ENCODE measurements at regions not wholly inside any gene's neighbourhood (a gene's known extent, or its start where the extent isn't known, plus 50 kb on each side); places are given as distances from the start of the nearest gene placed in this dataset.

DNA sequence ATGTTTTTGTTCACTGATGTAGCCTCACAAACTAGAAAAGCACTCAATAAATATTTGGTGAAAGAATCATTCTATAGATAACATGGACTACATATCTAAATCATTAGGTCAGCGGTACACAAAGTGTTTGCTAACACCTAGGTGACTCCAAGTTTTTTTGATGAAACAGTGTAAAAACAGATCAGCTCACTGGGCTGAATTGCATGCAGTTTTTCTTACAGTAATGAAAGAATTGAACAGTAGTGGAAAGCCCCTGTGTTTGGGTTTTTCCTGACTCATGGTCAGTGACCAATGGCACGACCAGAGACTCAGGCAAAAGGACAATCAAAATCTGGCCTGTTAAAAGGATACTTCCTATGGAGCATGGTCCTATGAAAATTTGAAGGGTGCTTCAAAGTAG, 384.3 kb upstream of the EPHA6 start:
- no peaks in the 10 kb centered on the region for H3K9me3 Mint-ChIP-seq (ENCODE audit: low read depth)
- no peaks in the 10 kb centered on the region for H3K4me1 Mint-ChIP-seq (ENCODE audit: low read depth)
- TF ChIP-seq, protein P1, sequence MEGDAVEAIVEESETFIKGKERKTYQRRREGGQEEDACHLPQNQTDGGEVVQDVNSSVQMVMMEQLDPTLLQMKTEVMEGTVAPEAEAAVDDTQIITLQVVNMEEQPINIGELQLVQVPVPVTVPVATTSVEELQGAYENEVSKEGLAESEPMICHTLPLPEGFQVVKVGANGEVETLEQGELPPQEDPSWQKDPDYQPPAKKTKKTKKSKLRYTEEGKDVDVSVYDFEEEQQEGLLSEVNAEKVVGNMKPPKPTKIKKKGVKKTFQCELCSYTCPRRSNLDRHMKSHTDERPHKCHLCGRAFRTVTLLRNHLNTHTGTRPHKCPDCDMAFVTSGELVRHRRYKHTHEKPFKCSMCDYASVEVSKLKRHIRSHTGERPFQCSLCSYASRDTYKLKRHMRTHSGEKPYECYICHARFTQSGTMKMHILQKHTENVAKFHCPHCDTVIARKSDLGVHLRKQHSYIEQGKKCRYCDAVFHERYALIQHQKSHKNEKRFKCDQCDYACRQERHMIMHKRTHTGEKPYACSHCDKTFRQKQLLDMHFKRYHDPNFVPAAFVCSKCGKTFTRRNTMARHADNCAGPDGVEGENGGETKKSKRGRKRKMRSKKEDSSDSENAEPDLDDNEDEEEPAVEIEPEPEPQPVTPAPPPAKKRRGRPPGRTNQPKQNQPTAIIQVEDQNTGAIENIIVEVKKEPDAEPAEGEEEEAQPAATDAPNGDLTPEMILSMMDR (IDR thresholded peaks at IDR 0.05): no peak
- no peak for DNase-seq (ENCODE audit: low spot score)
- H3K36me3 Mint-ChIP-seq (ENCODE audit: low read depth): no peaks in the 10 kb centered on the region
- no peaks in the 10 kb centered on the region for H3K27me3 Mint-ChIP-seq (ENCODE audit: low read depth)
- no peak overlapping the region for H3K27ac Mint-ChIP-seq (ENCODE audit: unreplicated experiment)
- no peak overlapping the region for H3K4me3 Mint-ChIP-seq (ENCODE audit: unreplicated experiment)

DNA sequence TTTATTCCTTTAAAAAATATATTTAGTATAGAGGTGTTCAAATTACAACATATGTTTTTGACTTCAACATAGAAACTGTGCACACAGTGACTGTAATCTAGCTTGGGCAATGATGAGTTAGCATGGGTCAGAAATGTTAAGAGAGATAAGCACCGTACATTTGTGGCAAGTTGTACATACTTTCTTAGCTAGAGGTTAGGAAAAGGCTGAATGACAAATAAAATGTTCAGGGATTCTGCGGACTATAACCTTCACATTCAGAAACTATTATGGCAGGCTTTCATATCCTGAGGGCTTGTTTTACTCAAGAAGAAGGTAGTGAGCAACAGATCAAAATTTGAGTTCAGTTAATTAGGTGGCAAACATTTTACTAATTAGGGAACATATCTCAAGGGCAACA, 379.7 kb upstream of the EPHA6 start:
- Mint-ChIP-seq H3K27ac (ENCODE audit: unreplicated experiment) (no peak overlapping the region), H3K4me3 (ENCODE audit: unreplicated experiment) (no peak overlapping the region), H3K36me3 (ENCODE audit: low read depth) (peaks cover 2% of the 10 kb centered on the region), H3K9me3 (ENCODE audit: low read depth) (no peaks in the 10 kb centered on the region), H3K4me1 (ENCODE audit: low read depth) (no peaks in the 10 kb centered on the region), H3K27me3 (ENCODE audit: low read depth) (no peaks in the 10 kb centered on the region)
- no peak for DNase-seq (ENCODE audit: low spot score)
- TF ChIP-seq, protein P1 (IDR thresholded peaks at IDR 0.05): no peak

DNA sequence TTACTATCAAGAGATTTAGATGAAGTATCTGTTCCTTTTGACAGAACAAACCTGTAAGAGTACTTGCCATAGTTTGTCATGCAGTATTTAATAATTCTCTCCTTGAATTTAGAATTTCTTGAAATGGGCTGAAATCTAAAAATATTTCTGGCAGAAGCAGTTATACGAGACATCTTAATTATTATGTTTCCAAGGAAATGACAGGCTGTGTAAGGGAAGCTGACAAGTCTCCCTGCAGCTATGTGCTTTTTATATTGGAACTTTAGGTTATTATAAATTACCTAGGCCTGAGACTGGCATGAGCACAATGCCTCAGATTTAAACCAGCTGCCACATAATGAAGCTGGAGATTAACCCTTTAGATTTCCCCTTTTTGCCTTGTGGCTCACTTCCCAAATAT, 365.0 kb upstream of the EPHA6 start:
- no peak for DNase-seq (ENCODE audit: low spot score)
- no peaks in the 10 kb centered on the region for H3K9me3 Mint-ChIP-seq (ENCODE audit: low read depth)
- no peak overlapping the region for H3K27ac Mint-ChIP-seq (ENCODE audit: unreplicated experiment)
- no peaks in the 10 kb centered on the region for H3K36me3 Mint-ChIP-seq (ENCODE audit: low read depth)
- no peak overlapping the region for H3K4me3 Mint-ChIP-seq (ENCODE audit: unreplicated experiment)
- TF ChIP-seq, protein P1 (IDR thresholded peaks at IDR 0.05): no peak
- no peaks in the 10 kb centered on the region for H3K4me1 Mint-ChIP-seq (ENCODE audit: low read depth)
- H3K27me3 Mint-ChIP-seq (ENCODE audit: low read depth): no peaks in the 10 kb centered on the region

DNA sequence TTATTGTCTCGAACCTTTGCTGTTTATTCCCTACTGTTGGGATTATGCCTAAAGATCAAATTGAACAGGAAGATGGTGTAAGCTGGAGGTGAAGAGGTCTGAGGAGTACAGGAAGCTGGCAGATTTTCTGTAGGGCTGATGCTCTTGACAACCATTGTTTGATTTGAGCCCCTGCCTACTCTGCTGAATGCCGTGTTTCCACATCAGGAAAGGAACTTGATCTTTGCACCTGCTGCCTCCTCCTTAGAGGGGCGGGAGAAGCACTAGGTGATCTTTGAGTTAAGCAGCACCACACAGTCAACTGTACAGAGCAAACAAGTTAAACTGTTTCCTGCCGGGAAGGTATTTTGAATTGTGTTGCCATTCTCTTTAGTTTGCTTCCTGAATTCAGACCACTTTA, 364.6 kb upstream of the EPHA6 start:
- TF ChIP-seq, protein P1 (IDR thresholded peaks at IDR 0.05): no peak

DNA sequence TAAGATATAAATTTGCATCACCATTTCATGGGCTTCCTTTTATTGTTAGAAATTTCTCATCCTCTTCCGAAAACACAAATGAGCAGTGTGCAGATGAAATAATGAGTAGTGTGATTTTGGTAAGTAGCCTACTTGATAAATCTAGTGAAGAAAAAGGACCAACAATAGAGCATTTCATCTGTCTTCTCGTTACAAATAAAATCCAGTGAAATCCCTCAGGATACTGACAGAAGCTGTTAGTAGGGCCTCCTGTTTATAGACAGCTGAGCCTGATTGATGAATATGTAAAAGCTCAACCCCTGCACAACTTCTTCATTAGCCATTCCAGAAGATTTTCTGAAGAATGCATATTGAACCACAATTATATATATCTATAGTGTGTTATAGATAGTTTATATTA, 363.7 kb upstream of the EPHA6 start:
- Mint-ChIP-seq H3K27ac (ENCODE audit: unreplicated experiment) (no peak overlapping the region), H3K27me3 (ENCODE audit: low read depth) (no peaks in the 10 kb centered on the region), H3K4me3 (ENCODE audit: unreplicated experiment) (no peak overlapping the region), H3K4me1 (ENCODE audit: low read depth) (no peaks in the 10 kb centered on the region), H3K36me3 (ENCODE audit: low read depth) (no peaks in the 10 kb centered on the region), H3K9me3 (ENCODE audit: low read depth) (peaks cover 3% of the 10 kb centered on the region)
- DNase-seq (ENCODE audit: low spot score): no peak
- TF ChIP-seq, protein P1 (IDR thresholded peaks at IDR 0.05): no peak

More for the DNA sequence above, 364.6 kb upstream of the EPHA6 start:
- Mint-ChIP-seq H3K36me3 (ENCODE audit: low read depth) (no peaks in the 10 kb centered on the region), H3K4me3 (ENCODE audit: unreplicated experiment) (no peak overlapping the region), H3K4me1 (ENCODE audit: low read depth) (no peaks in the 10 kb centered on the region), H3K27ac (ENCODE audit: unreplicated experiment) (no peak overlapping the region), H3K9me3 (ENCODE audit: low read depth) (no peaks in the 10 kb centered on the region), H3K27me3 (ENCODE audit: low read depth) (no peaks in the 10 kb centered on the region)
- no peak for DNase-seq (ENCODE audit: low spot score)

All from chondrocyte (in vitro differentiated cells).